ENCODE measurements at regions not wholly inside any gene's neighbourhood (a gene's known extent, or its start where the extent isn't known, plus 50 kb on each side); places are given as distances from the start of the nearest gene placed in this dataset.

- no peak for DNase-seq (ENCODE audit: low read depth)
Measured at GRCh38 chr15:95260856-95261255, 1029.5 kb downstream of the MCTP2 start.

- DNase-seq (ENCODE audit: low read depth) = no peak
Measured at GRCh38 chr15:95261546-95261945, 1030.2 kb downstream of the MCTP2 start.

- DNase-seq (ENCODE audit: low read depth) = no peak
Measured at GRCh38 chr15:95261968-95262367, 1030.6 kb downstream of the MCTP2 start.

DNA sequence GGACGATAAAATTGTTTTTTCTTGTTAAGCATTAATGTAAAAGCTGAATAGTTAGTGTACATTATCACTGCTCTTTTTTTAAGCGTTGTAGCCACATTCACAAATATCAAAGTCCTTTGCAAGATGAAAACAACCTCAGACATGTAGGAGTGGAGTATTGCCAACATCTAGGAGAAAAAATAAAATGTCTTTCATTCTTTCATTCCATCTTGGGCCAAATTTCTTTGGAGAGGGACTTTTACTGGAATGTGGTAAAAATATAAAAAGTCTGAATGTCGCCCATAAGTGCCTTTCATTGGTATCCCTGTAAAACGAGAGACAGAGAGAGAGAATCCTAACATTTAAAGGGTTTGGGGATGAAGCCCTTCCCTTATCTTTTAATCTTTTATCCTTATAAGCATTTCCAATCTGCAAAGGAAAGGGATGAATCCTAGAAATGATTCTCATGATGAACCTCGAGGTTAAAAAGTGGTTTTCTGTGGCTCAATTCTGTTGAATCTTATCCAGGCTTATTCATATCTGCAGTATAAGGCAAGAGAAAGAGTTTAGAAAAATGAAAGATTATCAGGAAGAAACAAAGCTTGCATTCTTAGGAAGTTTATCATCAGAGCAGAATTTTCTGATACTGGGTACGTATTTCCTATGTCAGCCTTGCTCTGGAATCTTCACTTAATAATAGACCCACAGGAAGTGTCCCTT, 1031.7 kb downstream of the MCTP2 start:
- DNase-seq (ENCODE audit: low read depth) = no peak

- DNase-seq (ENCODE audit: low read depth) = no peak
Measured at GRCh38 chr15:95263751-95264150, 1032.4 kb downstream of the MCTP2 start.

DNA sequence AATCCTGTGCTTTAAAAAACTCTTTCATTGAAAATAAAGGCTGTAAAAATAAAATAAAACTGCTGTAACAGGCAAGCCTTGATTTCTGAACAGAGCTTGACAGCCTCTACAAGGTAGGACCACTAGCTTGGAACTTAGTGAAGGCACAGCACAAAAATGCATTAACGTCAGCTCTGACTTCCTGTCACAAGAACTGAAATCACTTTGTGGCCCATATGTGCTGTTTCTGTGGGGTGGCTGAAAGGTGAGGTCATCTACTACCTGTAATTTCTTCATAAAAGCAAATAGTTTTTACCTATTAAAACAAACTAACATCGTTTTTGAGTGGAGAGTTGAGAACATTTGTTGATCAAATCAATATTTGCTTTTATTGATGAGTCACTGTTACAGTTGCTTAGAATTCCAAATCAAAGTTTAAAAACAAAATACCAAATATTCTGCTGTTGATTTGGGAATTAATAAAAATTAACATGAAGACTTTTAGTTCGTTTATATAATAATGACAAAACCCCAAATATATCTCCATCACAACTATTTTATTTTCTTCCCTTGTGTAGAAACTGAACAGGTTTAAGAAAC, 1034.1 kb downstream of the MCTP2 start:
- DNase-seq (ENCODE audit: low read depth) = no peak

DNA sequence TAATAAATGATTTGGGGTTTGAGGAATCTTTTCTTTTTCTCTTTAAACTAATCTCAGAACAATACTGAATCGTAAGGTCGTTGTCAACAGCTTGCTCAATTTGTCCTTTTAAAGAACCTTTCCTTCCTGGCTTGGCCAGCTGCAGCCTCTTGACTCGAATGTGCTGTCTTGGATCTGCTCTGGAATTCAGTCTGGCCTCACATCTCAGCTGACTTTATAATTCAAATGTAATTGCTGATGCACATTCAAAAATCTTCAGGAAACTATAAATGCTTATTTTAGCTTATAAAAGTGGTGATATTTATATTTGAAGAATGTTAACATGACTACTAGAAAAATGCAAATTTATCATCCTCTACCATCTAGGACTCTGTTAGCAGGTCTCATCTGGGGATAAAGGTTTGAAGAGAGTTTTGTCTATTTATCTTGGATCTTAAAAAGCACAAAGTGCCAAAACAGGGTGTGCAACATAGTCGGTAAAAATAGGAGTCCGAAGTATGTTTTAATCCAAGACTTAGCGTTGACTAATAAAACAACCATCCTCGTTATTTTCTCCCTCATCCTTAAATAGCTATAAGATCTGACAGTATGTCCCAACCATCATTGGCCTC, 1035.2 kb downstream of the MCTP2 start:
- no peak for DNase-seq (ENCODE audit: low read depth)

DNA sequence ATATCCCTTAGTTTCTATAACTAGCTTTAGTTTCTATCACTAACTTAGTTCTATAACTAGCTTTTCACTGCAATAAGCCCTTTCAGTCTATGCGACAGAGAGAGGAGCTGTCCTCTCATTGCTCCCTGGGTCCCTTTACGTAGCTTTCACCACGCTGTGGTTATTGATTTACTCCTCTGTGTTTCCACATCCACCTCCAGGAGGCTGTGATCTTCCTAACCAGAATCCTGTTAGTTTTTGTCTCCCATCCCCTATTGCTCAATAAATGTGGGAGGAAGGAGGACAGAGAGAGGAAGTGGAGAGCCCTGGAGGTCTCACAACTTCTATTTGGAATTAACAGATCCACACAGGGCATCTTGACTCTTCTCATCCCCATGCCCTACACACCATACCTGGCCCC, 1036.1 kb downstream of the MCTP2 start:
- DNase-seq (ENCODE audit: low read depth) = no peak

- DNase-seq (ENCODE audit: low read depth) = no peak
Measured at GRCh38 chr15:95269242-95270183, 1038.2 kb downstream of the MCTP2 start.

GRCh38 chr15:95274101-95274500, 1042.7 kb downstream of the MCTP2 start:
- no peak for DNase-seq (ENCODE audit: low read depth)

- DNase-seq (ENCODE audit: low read depth) = no peak
Measured at GRCh38 chr15:95277266-95277665, 1045.9 kb downstream of the MCTP2 start.

DNA sequence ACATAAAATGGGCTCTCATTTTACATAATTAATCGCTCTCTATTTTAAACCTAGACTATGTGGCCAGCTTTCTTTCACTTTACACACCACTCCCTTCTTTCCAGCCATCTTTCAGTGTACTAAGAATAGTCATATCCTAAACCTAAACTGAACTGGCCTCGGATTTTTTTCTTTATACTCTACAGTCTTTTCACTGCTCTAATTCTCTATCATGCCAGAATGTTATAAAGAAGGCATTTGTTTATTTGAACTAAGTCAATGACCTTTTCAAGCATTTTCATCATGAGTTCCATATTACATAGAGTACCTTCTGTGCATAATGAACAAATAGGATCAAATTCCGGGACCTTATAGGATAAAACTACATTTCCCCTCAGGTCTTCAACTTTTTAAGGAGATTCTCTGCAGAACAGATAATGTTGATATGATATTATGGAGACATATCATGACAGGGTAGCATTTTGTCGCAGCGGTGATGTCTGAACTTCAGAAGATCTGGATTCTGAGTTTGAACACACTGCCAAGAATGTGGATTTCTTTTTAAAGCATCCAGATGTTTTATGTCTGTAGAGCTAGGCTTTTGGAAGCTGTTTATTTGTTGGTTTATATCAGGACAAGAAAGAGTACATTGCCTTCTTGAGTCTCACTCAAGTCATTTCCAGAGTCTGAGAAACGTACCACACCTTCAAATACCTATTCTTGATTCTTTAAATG, 1047.3 kb downstream of the MCTP2 start:
- no peak for DNase-seq (ENCODE audit: low read depth)

DNA sequence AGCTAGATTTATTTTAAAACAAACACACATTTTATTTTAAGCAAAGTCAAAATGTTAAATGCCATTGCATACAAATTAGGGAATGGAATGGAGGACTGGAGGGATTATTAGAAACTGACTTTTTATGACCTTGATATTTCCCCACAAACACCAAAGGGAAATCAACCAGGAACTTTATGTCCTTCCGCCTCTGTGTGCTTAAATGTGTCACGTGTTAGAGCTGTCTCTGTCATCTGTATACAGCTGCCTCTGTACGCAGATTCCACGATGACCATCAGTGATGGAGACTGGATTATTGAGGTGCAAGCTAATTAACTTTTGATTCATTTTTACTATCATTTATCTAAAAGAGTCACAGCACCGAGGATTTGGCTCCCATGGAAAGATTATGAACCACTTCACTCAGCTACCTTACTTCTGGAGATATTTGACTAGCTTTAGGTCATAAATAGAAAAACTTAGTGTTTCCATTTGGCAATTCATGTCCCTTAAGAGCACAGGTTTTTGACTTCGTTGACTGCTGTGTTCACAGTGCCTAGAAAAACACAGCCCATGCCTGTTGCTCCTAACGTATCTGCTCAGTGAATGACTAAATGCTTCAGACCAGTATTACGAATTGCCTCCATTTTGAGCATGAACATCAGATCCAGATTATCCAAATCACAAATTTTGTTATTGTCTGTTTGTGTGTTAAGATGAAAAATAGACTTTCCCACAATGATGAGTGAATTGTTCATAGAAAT, 1048.1 kb downstream of the MCTP2 start:
- no peak for DNase-seq (ENCODE audit: low read depth)

- DNase-seq (ENCODE audit: low read depth) = no peak
Measured at GRCh38 chr15:95280711-95281110, 1049.3 kb downstream of the MCTP2 start.

GRCh38 chr15:95281470-95281869, 1049.0 kb upstream of the NR2F2 start:
- DNase-seq (ENCODE audit: low read depth) = no peak

DNA sequence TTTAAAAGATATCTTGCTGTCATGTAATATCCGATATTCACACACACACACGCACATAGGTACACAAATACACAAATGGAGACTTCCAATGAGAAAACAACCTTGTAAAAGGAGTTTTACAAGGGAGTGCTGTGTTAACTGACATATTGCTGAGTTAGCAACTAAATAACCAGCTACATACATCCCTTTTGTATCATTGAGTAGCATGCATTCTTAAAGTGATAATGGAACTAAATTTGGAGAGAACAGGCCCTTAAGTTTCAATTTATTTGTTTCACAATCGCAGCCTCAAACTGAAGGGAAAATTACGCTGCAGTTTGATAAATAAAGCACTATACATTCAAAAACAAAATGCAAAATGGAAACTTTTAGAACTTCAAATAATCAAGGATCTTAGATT, 1046.0 kb upstream of the NR2F2 start:
- DNase-seq (ENCODE audit: low read depth) = no peak

- DNase-seq (ENCODE audit: low read depth) = no peak
Measured at GRCh38 chr15:95284933-95285421, 1045.5 kb upstream of the NR2F2 start.

DNA sequence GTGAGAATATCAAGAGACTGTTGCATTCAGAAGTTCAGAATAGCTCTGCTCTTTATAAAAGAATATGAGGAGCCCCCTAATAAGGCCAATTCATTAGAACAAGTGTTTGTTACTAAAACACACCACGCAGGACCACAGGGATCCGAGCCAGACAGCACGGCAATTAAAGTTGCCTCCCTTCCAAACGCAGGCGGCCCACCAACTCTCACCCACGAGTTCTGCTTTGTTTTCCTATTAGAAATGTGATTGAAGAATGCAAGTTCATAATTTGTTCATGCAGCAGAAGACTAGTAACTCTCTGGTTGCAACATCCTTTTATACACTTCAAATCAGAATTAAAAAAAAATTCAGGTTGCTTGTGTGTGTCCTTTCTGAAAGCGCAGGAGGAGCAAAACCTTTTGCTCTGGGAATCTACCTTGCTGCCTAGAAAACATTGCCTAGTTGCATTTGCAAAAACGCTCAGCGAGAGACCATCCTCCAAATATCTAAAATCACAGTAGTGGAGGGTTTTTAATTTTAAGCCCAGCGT, 1044.1 kb upstream of the NR2F2 start:
- no peak for DNase-seq (ENCODE audit: low read depth)

DNA sequence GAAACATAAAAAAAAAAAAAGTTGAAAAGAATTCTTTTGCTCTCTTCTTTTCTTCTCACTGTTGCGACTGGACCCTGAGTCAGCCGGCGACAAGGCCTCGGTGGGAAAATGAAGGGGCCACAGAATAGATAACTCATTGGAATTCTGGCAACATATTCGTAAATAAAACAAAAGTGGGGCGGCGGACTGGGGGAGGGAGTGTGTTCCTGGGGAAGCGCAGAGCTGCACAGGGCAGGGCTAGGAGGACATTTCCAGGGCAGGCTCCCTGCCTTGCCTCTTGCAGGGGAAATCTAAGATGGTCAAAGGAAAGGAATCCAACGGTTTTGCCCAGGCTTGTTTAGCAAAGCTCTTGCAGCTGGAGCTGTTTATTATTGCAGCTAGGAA, 1042.8 kb upstream of the NR2F2 start:
- no peak for DNase-seq (ENCODE audit: low read depth)

DNA sequence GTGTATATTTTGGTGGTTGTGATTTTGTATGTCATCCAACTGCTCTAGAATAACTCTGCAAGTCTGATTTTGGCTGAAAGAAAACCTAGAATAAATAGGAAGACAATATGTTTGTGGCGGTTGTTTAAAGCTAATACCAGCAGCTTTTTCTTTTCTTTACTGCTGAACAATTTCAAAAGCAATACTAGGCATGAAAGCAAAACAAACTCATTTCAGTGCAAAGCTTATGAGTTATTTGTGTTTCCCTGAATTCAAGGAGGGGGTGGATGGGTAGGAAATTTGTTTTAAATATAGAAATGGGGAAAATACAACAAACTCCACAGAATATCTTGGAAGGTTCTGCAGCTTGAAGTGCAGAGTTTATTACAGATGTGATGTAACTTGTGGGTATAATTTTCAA, 1041.9 kb upstream of the NR2F2 start:
- no peak for DNase-seq (ENCODE audit: low read depth)
